ENCODE measurements at regions not wholly inside any gene's neighbourhood (a gene's known extent, or its start where the extent isn't known, plus 50 kb on each side); places are given as distances from the start of the nearest gene placed in this dataset.

- BruUV-seq (replicated peaks), result no TSS peak
- CTCF ChIA-PET (ENCODE audit: low intra/inter-chr PET ratio, low total read pairs), result no interaction called here
- intact Hi-C loops (cut with micrococcal nuclease; ENCODE audit: unreplicated experiment), result no loop called here
- no peak for TF ChIP-seq FUBP1 (CRISPR knock-in tag; IDR thresholded peaks at IDR 0.05; ENCODE audit: borderline replicate concordance)
- no peak for TF ChIP-seq ZBTB42 (CRISPR knock-in tag; IDR thresholded peaks at IDR 0.05)
- TF ChIP-seq ZSCAN12 (CRISPR knock-in tag; IDR thresholded peaks at IDR 0.05), result no peak
- no peak for TF ChIP-seq MAFG (CRISPR knock-in tag; IDR thresholded peaks at IDR 0.05)
- no peak for TF ChIP-seq PREB (CRISPR knock-in tag; IDR thresholded peaks at IDR 0.05)
- no peak for TF ChIP-seq ZKSCAN1 (IDR thresholded peaks at IDR 0.05; ENCODE audit: low read length)
- no peak for TF ChIP-seq ZNF232 (CRISPR knock-in tag; IDR thresholded peaks at IDR 0.05; ENCODE audit: borderline replicate concordance)
- TF ChIP-seq LRRFIP1 (CRISPR knock-in tag; conservative IDR thresholded peaks at IDR 0.05), result no peak
- no peak for TF ChIP-seq ZNF614 (CRISPR knock-in tag; IDR thresholded peaks at IDR 0.05; ENCODE audit: borderline replicate concordance)
- no peak for TF ChIP-seq NFYB (CRISPR knock-in tag; IDR thresholded peaks at IDR 0.05)
- no peak for TF ChIP-seq HDAC1 (CRISPR knock-in tag; IDR thresholded peaks at IDR 0.05)
- TF ChIP-seq MLLT10 (CRISPR knock-in tag; IDR thresholded peaks at IDR 0.05), result no peak
- TF ChIP-seq ZNF572 (CRISPR knock-in tag; IDR thresholded peaks at IDR 0.05), result no peak
- TF ChIP-seq KDM2A (CRISPR knock-in tag; IDR thresholded peaks at IDR 0.05; ENCODE audit: borderline replicate concordance, low read depth), result no peak
- no peak for TF ChIP-seq ZNF383 (CRISPR knock-in tag; IDR thresholded peaks at IDR 0.05; ENCODE audit: borderline replicate concordance)
- no peak for TF ChIP-seq NFE2L1 (CRISPR knock-in tag; IDR thresholded peaks at IDR 0.05; ENCODE audit: borderline replicate concordance)
Measured at GRCh38 chr10:129102906-129103693, 363.9 kb upstream of the MGMT start.

More at GRCh38 chr10:129102906-129103693, 363.9 kb upstream of the MGMT start:
- in situ Hi-C loops (cut with HindIII; ENCODE audit: extremely low pct_ligation_motif_present, low pct_unique_long_range_greater_than_20kb), result no loop called here
- H3K4me2 ChIP-seq (ENCODE audit: low read depth, low read length), result no peak overlapping the region
- H4K20me1 ChIP-seq (ENCODE audit: insufficient read depth, low read length), result no peaks in the 10 kb centered on the region
- FAIRE-seq, result no peak
- H2AFZ ChIP-seq (ENCODE audit: low read length), result no peak overlapping the region
- no peaks in the 10 kb centered on the region for H3K9me3 ChIP-seq (ENCODE audit: low read length)
- no peak overlapping the region for H3K27ac ChIP-seq (ENCODE audit: extremely low read length, insufficient read depth, low read length)
- no peak for ATAC-seq
- no peaks in the 10 kb centered on the region for H3K4me1 ChIP-seq (ENCODE audit: insufficient read depth, low read length)
- H3K9ac ChIP-seq (ENCODE audit: insufficient read depth, low read depth, low read length), result no peak overlapping the region
- no peaks in the 10 kb centered on the region for H3K79me2 ChIP-seq (ENCODE audit: insufficient read depth, low read length)
- no peaks in the 10 kb centered on the region; a peak in 2 of 5 replicates for H3K27me3 ChIP-seq (ENCODE audit: control insufficient read depth in 1 of 2, insufficient read depth in 2 of 2, low read length in 2 of 2)
- no peaks in the 10 kb centered on the region for H3K36me3 ChIP-seq (replicated peaks in 1 of 2; ENCODE audit: control insufficient read depth in 1 of 2, insufficient read depth in 2 of 2, low read length in 2 of 2)
- H3K4me3 ChIP-seq (replicated peaks in 1 of 3; ENCODE audit: insufficient read depth in 1 of 3, low read depth in 2 of 3, low read length in 3 of 3), result no peak overlapping the region
- DNase-seq (ENCODE audit: low spot score), result no peak
- WGBS (ENCODE audit: low lambda C conversion rate), result 0% methylated on average over 3 of the region's 7 CpGs
- POLR2A ChIA-PET, result no interaction called here

Measured in HepG2 (cell line).